ENCODE measurements at regions not wholly inside any gene's neighbourhood (a gene's known extent, or its start where the extent isn't known, plus 50 kb on each side); places are given as distances from the start of the nearest gene placed in this dataset.

- Histone ChIP-seq H3K27me3 (ENCODE audit: control insufficient read depth in 4 of 4, insufficient read depth in 4 of 4, low read length in 3 of 4) (no peaks in the 10 kb centered on the region), H3K4me3 (ENCODE audit: low read depth in 1 of 3, low read length in 3 of 3) (no peak overlapping the region), H3K9me3 (ENCODE audit: control insufficient read depth in 4 of 4, low read length in 3 of 4) (no peaks in the 10 kb centered on the region), H3K9ac (ENCODE audit: low read depth in 1 of 2, low read length in 2 of 2) (no peak overlapping the region), H3K27ac (ENCODE audit: low read depth in 1 of 2, low read length in 2 of 2) (no peak overlapping the region), H3K36me3 (ENCODE audit: control insufficient read depth in 4 of 4, insufficient read depth in 3 of 4, low read depth in 1 of 4, low read length in 3 of 4) (no peaks in the 10 kb centered on the region), H3K4me1 (ENCODE audit: control insufficient read depth in 4 of 4, insufficient read depth in 4 of 4, low read length in 3 of 4) (no peaks in the 10 kb centered on the region)
- WGBS: 89% methylated on average over 8 of the region's 8 CpGs
- TF ChIP-seq EGR1 (IDR thresholded peaks at IDR 0.05; ENCODE audit: low read depth in 2 of 2) (no peak), NR2F2 (IDR thresholded peaks at IDR 0.05) (no peak), SP1 (IDR thresholded peaks at IDR 0.05) (no peak), FOXA2 (IDR thresholded peaks at IDR 0.05) (no peak), FOXA1 (IDR thresholded peaks at IDR 0.05) (no peak), YY1 (IDR thresholded peaks at IDR 0.05) (no peak), RXRA (IDR thresholded peaks at IDR 0.05) (no peak), GABPA (IDR thresholded peaks at IDR 0.05 in 1 of 2, conservative IDR thresholded peaks at IDR 0.05 in 1 of 2) (no peak), RAD21 (IDR thresholded peaks at IDR 0.05) (no peak)
- DNase-seq (ENCODE audit: low spot score): no peak
Observed at GRCh38 chr17:34817252-34818035, 143.8 kb downstream of the CCT6B start.

- WGBS: 82% methylated on average over 5 of the region's 5 CpGs
- no peaks in the 10 kb centered on the region for H3K36me3 ChIP-seq (ENCODE audit: control insufficient read depth in 4 of 4, insufficient read depth in 3 of 4, low read depth in 1 of 4, low read length in 3 of 4)
- no peak overlapping the region for H3K27ac ChIP-seq (ENCODE audit: low read depth in 1 of 2, low read length in 2 of 2)
- no peak for DNase-seq (ENCODE audit: low spot score)
- H3K9me3 ChIP-seq (ENCODE audit: control insufficient read depth in 4 of 4, low read length in 3 of 4): no peaks in the 10 kb centered on the region
- TF ChIP-seq YY1 (IDR thresholded peaks at IDR 0.05): no peak
- H3K4me1 ChIP-seq (ENCODE audit: control insufficient read depth in 4 of 4, insufficient read depth in 4 of 4, low read length in 3 of 4): no peaks in the 10 kb centered on the region
- H3K4me3 ChIP-seq (ENCODE audit: low read depth in 1 of 3, low read length in 3 of 3): no peak overlapping the region
- no peak overlapping the region for H3K9ac ChIP-seq (ENCODE audit: low read depth in 1 of 2, low read length in 2 of 2)
- no peaks in the 10 kb centered on the region for H3K27me3 ChIP-seq (ENCODE audit: control insufficient read depth in 4 of 4, insufficient read depth in 4 of 4, low read length in 3 of 4)
Observed at GRCh38 chr17:34816848-34817247, 144.4 kb downstream of the CCT6B start.

GRCh38 chr17:34813290-34813689, 148.0 kb downstream of the CCT6B start:
- TF ChIP-seq ZBTB33 (IDR thresholded peaks at IDR 0.05): no peak
- no peak for TF ChIP-seq FOXA2 (IDR thresholded peaks at IDR 0.05)
- TF ChIP-seq GABPA (IDR thresholded peaks at IDR 0.05 in 1 of 2, conservative IDR thresholded peaks at IDR 0.05 in 1 of 2): no peak
- 78% methylated on average over 5 of the region's 5 CpGs for WGBS
- Histone ChIP-seq H3K36me3 (ENCODE audit: control insufficient read depth in 4 of 4, insufficient read depth in 3 of 4, low read depth in 1 of 4, low read length in 3 of 4) (no peaks in the 10 kb centered on the region), H3K27me3 (ENCODE audit: control insufficient read depth in 4 of 4, insufficient read depth in 4 of 4, low read length in 3 of 4) (no peaks in the 10 kb centered on the region), H3K4me3 (ENCODE audit: low read depth in 1 of 3, low read length in 3 of 3) (no peak overlapping the region), H3K9ac (ENCODE audit: low read depth in 1 of 2, low read length in 2 of 2) (no peak overlapping the region), H3K9me3 (ENCODE audit: control insufficient read depth in 4 of 4, low read length in 3 of 4) (no peaks in the 10 kb centered on the region), H3K4me1 (ENCODE audit: control insufficient read depth in 4 of 4, insufficient read depth in 4 of 4, low read length in 3 of 4) (no peaks in the 10 kb centered on the region), H3K27ac (ENCODE audit: low read depth in 1 of 2, low read length in 2 of 2) (no peak overlapping the region)
- DNase-seq (ENCODE audit: low spot score): no peak

- Histone ChIP-seq H3K27me3 (ENCODE audit: control insufficient read depth in 4 of 4, insufficient read depth in 4 of 4, low read length in 3 of 4) (no peaks in the 10 kb centered on the region), H3K9me3 (ENCODE audit: control insufficient read depth in 4 of 4, low read length in 3 of 4) (no peaks in the 10 kb centered on the region), H3K4me1 (ENCODE audit: control insufficient read depth in 4 of 4, insufficient read depth in 4 of 4, low read length in 3 of 4) (no peaks in the 10 kb centered on the region), H3K27ac (ENCODE audit: low read depth in 1 of 2, low read length in 2 of 2) (no peak overlapping the region), H3K36me3 (ENCODE audit: control insufficient read depth in 4 of 4, insufficient read depth in 3 of 4, low read depth in 1 of 4, low read length in 3 of 4) (no peaks in the 10 kb centered on the region), H3K9ac (ENCODE audit: low read depth in 1 of 2, low read length in 2 of 2) (no peak overlapping the region), H3K4me3 (ENCODE audit: low read depth in 1 of 3, low read length in 3 of 3) (no peak overlapping the region)
- WGBS: 71% methylated on average over 5 of the region's 5 CpGs
- TF ChIP-seq ATF3 (IDR thresholded peaks at IDR 0.05) (no peak), GABPA (IDR thresholded peaks at IDR 0.05 in 1 of 2, conservative IDR thresholded peaks at IDR 0.05 in 1 of 2) (no peak), HNF4G (IDR thresholded peaks at IDR 0.05) (no peak), ZBTB33 (IDR thresholded peaks at IDR 0.05) (no peak), EGR1 (IDR thresholded peaks at IDR 0.05; ENCODE audit: low read depth in 2 of 2) (no peak), TAF1 (conservative IDR thresholded peaks at IDR 0.05) (no peak), REST (IDR thresholded peaks at IDR 0.05) (no peak), YY1 (IDR thresholded peaks at IDR 0.05) (no peak), RXRA (IDR thresholded peaks at IDR 0.05) (no peak), SP1 (IDR thresholded peaks at IDR 0.05) (no peak)
- DNase-seq (ENCODE audit: low spot score): no peak
Observed at GRCh38 chr17:34811561-34811960, 149.7 kb downstream of the CCT6B start.
